Kidney (tissue), 13 donors: ENCODE measurements at regions not wholly inside any gene's neighbourhood (a gene's known extent, or its start where the extent isn't known, plus 50 kb on each side); places are given as distances from the start of the nearest gene placed in this dataset.

Experiments
- DNase-seq, 5 donors: peaks; one replicate each; pipeline ENCODE4 v3.0.0-alpha.2; 2013 to 2020
- FAIRE-seq: peaks from 2 replicates; lab custom pipeline; 2012; peaks lifted over from hg19 to GRCh38; lab: Jason Lieb, UNC
- H3K27ac ChIP-seq, 2 donors: one replicate each; pipeline ENCODE4 v1.7.0; 2013; ENCODE audit warnings: low read depth in 2 of 2, low read length in 2 of 2, inconsistent platforms in 1 of 2
- H3K27me3 ChIP-seq: one replicate; pipeline ENCODE4 v1.7.1; 2013; ENCODE audit warnings: low read length, inconsistent platforms; ENCODE audit not compliant: control insufficient read depth, insufficient read depth
- H3K36me3 ChIP-seq, 3 donors: one replicate each; pipeline versions ENCODE4 v1.7.0 to v1.7.1; 2013; ENCODE audit warnings: low read length in 3 of 3, control low read depth in 1 of 3, inconsistent platforms in 1 of 3; ENCODE audit not compliant: insufficient read depth in 3 of 3, control insufficient read depth in 2 of 3
- H3K4me1 ChIP-seq, 3 donors: one replicate each; pipeline versions ENCODE4 v1.7.0 to v1.7.1; 2013; ENCODE audit warnings: low read length in 3 of 3, inconsistent platforms in 1 of 3, low read depth in 1 of 3; ENCODE audit not compliant: control insufficient read depth in 2 of 3, insufficient read depth in 2 of 3
- H3K4me3 ChIP-seq, 3 donors: one replicate each; pipeline versions ENCODE4 v1.7.0 to v1.8.1; 2013; ENCODE audit warnings: low read length in 3 of 3, control low read depth in 1 of 3, inconsistent platforms in 1 of 3
- H3K9ac ChIP-seq, 3 donors: one replicate each; pipeline versions ENCODE4 v1.7.0 to v1.7.1; 2013; ENCODE audit warnings: low read length in 3 of 3, control low read depth in 1 of 3, inconsistent platforms in 1 of 3
- H3K9me3 ChIP-seq, 3 donors: one replicate each; pipeline versions ENCODE4 v1.7.0 to v1.7.1; 2013; ENCODE audit warnings: low read length in 3 of 3, control low read depth in 1 of 3, inconsistent platforms in 1 of 3; ENCODE audit not compliant: control insufficient read depth in 2 of 3, insufficient read depth in 1 of 3
- intact Hi-C: fragments of 100-400 bp; cut with DNase I; formaldehyde crosslinking; loops from one replicate; pipeline ENCODE4 v1.11.1; 2022
- TF ChIP-seq, protein P1 (sequence below): IDR thresholded peaks from 3 replicates; pipeline ENCODE4 v1.5.1; 2012; ENCODE audit warnings: mild to moderate bottlenecking, moderate library complexity, borderline replicate concordance; ENCODE audit not compliant: insufficient read depth; ENCODE audit errors: extremely low read depth
- donor health status: control.
- donor health status: control.
- donor health status: control.
- donor health status: control.
- donor health status: control.
- donor health status: DM: yes; HTN: yes; CAD: no.
- donor health status: Normal renal cell carcinoma (clear cell type).

- H3K9ac ChIP-seq: no peak overlapping the region
- H3K4me1 ChIP-seq: no peaks in the 10 kb centered on the region
- intact Hi-C loops: no loop called here
- H3K27me3 ChIP-seq: no peaks in the 10 kb centered on the region
- no peaks in the 10 kb centered on the region for H3K9me3 ChIP-seq
- no peak for FAIRE-seq
- TF ChIP-seq, protein P1, sequence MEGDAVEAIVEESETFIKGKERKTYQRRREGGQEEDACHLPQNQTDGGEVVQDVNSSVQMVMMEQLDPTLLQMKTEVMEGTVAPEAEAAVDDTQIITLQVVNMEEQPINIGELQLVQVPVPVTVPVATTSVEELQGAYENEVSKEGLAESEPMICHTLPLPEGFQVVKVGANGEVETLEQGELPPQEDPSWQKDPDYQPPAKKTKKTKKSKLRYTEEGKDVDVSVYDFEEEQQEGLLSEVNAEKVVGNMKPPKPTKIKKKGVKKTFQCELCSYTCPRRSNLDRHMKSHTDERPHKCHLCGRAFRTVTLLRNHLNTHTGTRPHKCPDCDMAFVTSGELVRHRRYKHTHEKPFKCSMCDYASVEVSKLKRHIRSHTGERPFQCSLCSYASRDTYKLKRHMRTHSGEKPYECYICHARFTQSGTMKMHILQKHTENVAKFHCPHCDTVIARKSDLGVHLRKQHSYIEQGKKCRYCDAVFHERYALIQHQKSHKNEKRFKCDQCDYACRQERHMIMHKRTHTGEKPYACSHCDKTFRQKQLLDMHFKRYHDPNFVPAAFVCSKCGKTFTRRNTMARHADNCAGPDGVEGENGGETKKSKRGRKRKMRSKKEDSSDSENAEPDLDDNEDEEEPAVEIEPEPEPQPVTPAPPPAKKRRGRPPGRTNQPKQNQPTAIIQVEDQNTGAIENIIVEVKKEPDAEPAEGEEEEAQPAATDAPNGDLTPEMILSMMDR: no peak
- DNase-seq: peak in 2 of 5 donors; percentile 52 to 61
- no peak overlapping the region for H3K27ac ChIP-seq
- H3K36me3 ChIP-seq: no peaks in the 10 kb centered on the region
- no peak overlapping the region for H3K4me3 ChIP-seq
Observed at GRCh38 chr5:8905021-8905420, 640.9 kb downstream of the SEMA5A start.

DNA sequence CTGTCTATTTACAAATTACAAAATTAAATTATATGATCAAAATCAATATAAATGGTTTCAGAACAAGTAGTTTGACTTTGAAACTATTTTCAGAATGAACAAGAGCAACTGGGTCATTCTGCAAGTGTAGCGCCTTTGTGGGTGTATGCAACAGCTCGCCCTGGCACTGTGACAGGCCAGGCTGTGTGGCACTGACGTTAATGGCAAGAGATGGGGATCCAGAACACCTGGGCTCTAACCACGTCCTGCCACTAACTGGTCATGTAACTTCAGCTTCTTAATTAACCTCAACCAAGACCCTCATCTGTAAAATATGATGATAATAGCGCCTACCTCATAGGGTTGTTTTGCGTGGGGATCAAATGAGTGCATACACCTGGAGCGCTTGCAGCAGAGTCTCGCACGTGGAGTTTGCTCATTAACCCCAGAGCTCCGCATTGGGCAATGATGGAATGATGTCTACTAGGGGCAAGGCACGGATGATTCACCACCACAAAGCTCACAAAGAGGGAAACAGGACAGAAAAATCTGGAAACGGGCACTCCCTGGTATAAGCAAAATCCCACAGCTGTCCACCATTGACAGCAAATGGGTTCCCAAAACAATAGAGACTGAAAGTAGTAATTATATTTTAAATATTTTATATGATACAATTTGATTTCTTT, 639.4 kb downstream of the SEMA5A start:
- DNase-seq (no peak), FAIRE-seq (no peak)
- no peaks in the 10 kb centered on the region for H3K4me1 ChIP-seq
- H3K4me3 ChIP-seq: no peak overlapping the region
- no peaks in the 10 kb centered on the region for H3K27me3 ChIP-seq
- TF ChIP-seq, protein P1: no peak
- intact Hi-C loops: no loop called here
- no peak overlapping the region for H3K9ac ChIP-seq
- H3K27ac ChIP-seq: no peak overlapping the region
- H3K36me3 ChIP-seq: no peaks in the 10 kb centered on the region
- H3K9me3 ChIP-seq: no peaks in the 10 kb centered on the region

GRCh38 chr5:8907168-8907868, 638.6 kb downstream of the SEMA5A start:
- Histone ChIP-seq H3K27ac (no peak overlapping the region), H3K27me3 (no peaks in the 10 kb centered on the region), H3K4me3 (no peak overlapping the region), H3K9ac (no peak overlapping the region), H3K9me3 (no peaks in the 10 kb centered on the region), H3K36me3 (no peaks in the 10 kb centered on the region), H3K4me1 (no peaks in the 10 kb centered on the region)
- intact Hi-C loops: no loop called here
- FAIRE-seq: no peak
- TF ChIP-seq, protein P1: no peak
- no peak for DNase-seq
